ENCODE measurements at regions not wholly inside any gene's neighbourhood (a gene's known extent, or its start where the extent isn't known, plus 50 kb on each side); places are given as distances from the start of the nearest gene placed in this dataset.

GRCh38 chr6:82785206-82785605 is 280.4 kb downstream of the UBE3D start:
- Histone ChIP-seq H3K4me3 (ENCODE audit: control insufficient read depth in 2 of 3, extremely low read depth in 1 of 3, insufficient read depth in 2 of 3, low read depth in 1 of 3, low read length in 3 of 3) (no peak overlapping the region), H3K4me2 (ENCODE audit: control insufficient read depth, extremely low read depth, insufficient read depth, low read depth, low read length) (no peak overlapping the region), H2AFZ (ENCODE audit: control insufficient read depth, low read length) (no peak overlapping the region), H3K4me1 (ENCODE audit: control insufficient read depth, extremely low read depth, insufficient read depth, low read length) (no peaks in the 10 kb centered on the region), H3K36me3 (ENCODE audit: control insufficient read depth in 2 of 2, extremely low read depth in 1 of 2, insufficient read depth in 2 of 2, low read length in 2 of 2) (no peaks in the 10 kb centered on the region), H4K20me1 (ENCODE audit: control insufficient read depth, extremely low read depth, insufficient read depth, low read length) (no peaks in the 10 kb centered on the region), H3K9me1 (ENCODE audit: control insufficient read depth, extremely low read depth, insufficient read depth, low read length) (no peaks in the 10 kb centered on the region), H3K9me3 (ENCODE audit: control insufficient read depth, low read depth, low read length) (no peaks in the 10 kb centered on the region), H3K9ac (ENCODE audit: control insufficient read depth, extremely low read depth, insufficient read depth, low read length) (no peak overlapping the region), H3K27me3 (ENCODE audit: control insufficient read depth, extremely low read depth, insufficient read depth, low read length) (no peaks in the 10 kb centered on the region), H3K79me2 (ENCODE audit: control insufficient read depth, insufficient read depth, low read length) (no peaks in the 10 kb centered on the region), H3K27ac (ENCODE audit: control insufficient read depth, insufficient read depth, low read length) (no peak overlapping the region)
- TF ChIP-seq EZH2 (IDR thresholded peaks at IDR 0.05; ENCODE audit: low read length) (no peak), CTCF (optimal IDR thresholded peaks at IDR 0.05 in 1 of 3, IDR thresholded peaks at IDR 0.05 in 1 of 3, conservative IDR thresholded peaks at IDR 0.05 in 1 of 3; ENCODE audit: extremely low read depth in 1 of 3, insufficient read depth in 2 of 3, low read length in 3 of 3) (no peak)
- no peak for FAIRE-seq
- DNase-seq (ENCODE audit: low read depth, low spot score) = no peak
- dilution Hi-C loops (cut with MboI; ENCODE audit: extremely low pct_ligation_motif_present, low sequenced_read_pairs) = no loop called here

- dilution Hi-C loops (cut with MboI; ENCODE audit: extremely low pct_ligation_motif_present, low sequenced_read_pairs) = no loop called here
- no peaks in the 10 kb centered on the region for H3K9me1 ChIP-seq (ENCODE audit: control insufficient read depth, extremely low read depth, insufficient read depth, low read length)
- H3K79me2 ChIP-seq (ENCODE audit: control insufficient read depth, insufficient read depth, low read length) = no peaks in the 10 kb centered on the region
- H3K27me3 ChIP-seq (ENCODE audit: control insufficient read depth, extremely low read depth, insufficient read depth, low read length) = no peaks in the 10 kb centered on the region
- TF ChIP-seq CTCF (optimal IDR thresholded peaks at IDR 0.05 in 1 of 3, IDR thresholded peaks at IDR 0.05 in 1 of 3, conservative IDR thresholded peaks at IDR 0.05 in 1 of 3; ENCODE audit: extremely low read depth in 1 of 3, insufficient read depth in 2 of 3, low read length in 3 of 3) (no peak), EZH2 (IDR thresholded peaks at IDR 0.05; ENCODE audit: low read length) (no peak)
- no peaks in the 10 kb centered on the region for H4K20me1 ChIP-seq (ENCODE audit: control insufficient read depth, extremely low read depth, insufficient read depth, low read length)
- no peak overlapping the region for H3K9ac ChIP-seq (ENCODE audit: control insufficient read depth, extremely low read depth, insufficient read depth, low read length)
- no peak overlapping the region for H3K27ac ChIP-seq (ENCODE audit: control insufficient read depth, insufficient read depth, low read length)
- no peaks in the 10 kb centered on the region for H3K36me3 ChIP-seq (ENCODE audit: control insufficient read depth in 2 of 2, extremely low read depth in 1 of 2, insufficient read depth in 2 of 2, low read length in 2 of 2)
- no peaks in the 10 kb centered on the region for H3K4me1 ChIP-seq (ENCODE audit: control insufficient read depth, extremely low read depth, insufficient read depth, low read length)
- FAIRE-seq = no peak
- no peak overlapping the region for H2AFZ ChIP-seq (ENCODE audit: control insufficient read depth, low read length)
- DNase-seq (ENCODE audit: low read depth, low spot score) = no peak
- no peak overlapping the region for H3K4me2 ChIP-seq (ENCODE audit: control insufficient read depth, extremely low read depth, insufficient read depth, low read depth, low read length)
- H3K9me3 ChIP-seq (ENCODE audit: control insufficient read depth, low read depth, low read length) = no peaks in the 10 kb centered on the region
- no peak overlapping the region for H3K4me3 ChIP-seq (ENCODE audit: control insufficient read depth in 2 of 3, extremely low read depth in 1 of 3, insufficient read depth in 2 of 3, low read depth in 1 of 3, low read length in 3 of 3)
Observed at GRCh38 chr6:82786248-82786647, 279.4 kb downstream of the UBE3D start.

All from keratinocyte (primary cell).